Osteoblast (primary cell): ENCODE measurements at regions not wholly inside any gene's neighbourhood (a gene's known extent, or its start where the extent isn't known, plus 50 kb on each side); places are given as distances from the start of the nearest gene placed in this dataset.

Experiments
- DNase-seq: peaks from one replicate; pipeline ENCODE4 v3.0.0; 2011; ENCODE audit warnings: low spot score, mixed read lengths; ENCODE audit not compliant: insufficient read length; ENCODE audit errors: missing footprints
- H2AFZ ChIP-seq: 2 replicates; pipeline ENCODE4 v1.6.0; 2011; ENCODE audit warnings: mild to moderate bottlenecking, low read length
- H3K27ac ChIP-seq: 2 replicates; pipeline ENCODE4 v1.5.1; 2011; ENCODE audit warnings: mild to moderate bottlenecking, low read depth, low read length, moderate library complexity
- H3K27me3 ChIP-seq: 2 replicates; pipeline ENCODE4 v1.6.0; 2012; ENCODE audit warnings: mild to moderate bottlenecking, control low read depth, inconsistent platforms, low read length, moderate library complexity; ENCODE audit not compliant: insufficient read depth
- H3K36me3 ChIP-seq: 2 replicates; pipeline ENCODE4 v1.5.1; 2011; ENCODE audit warnings: mild to moderate bottlenecking, low read length, control low read depth, moderate library complexity; ENCODE audit not compliant: insufficient read depth
- H3K4me1 ChIP-seq: 2 replicates; pipeline ENCODE4 v1.5.1; 2011; ENCODE audit warnings: mild to moderate bottlenecking, low read length, control low read depth, moderate library complexity; ENCODE audit not compliant: insufficient read depth
- H3K4me2 ChIP-seq: 2 replicates; pipeline ENCODE4 v1.6.0; 2011; ENCODE audit warnings: mild to moderate bottlenecking, low read length; ENCODE audit not compliant: insufficient read depth
- H3K4me3 ChIP-seq: fragments of 200-600 bp; sonication (generic); 3 replicates; pipeline ENCODE4 v1.5.1; 2012; ENCODE audit warnings: mild to moderate bottlenecking, low read length, inconsistent platforms; ENCODE audit not compliant: insufficient read depth
- H3K79me2 ChIP-seq: 2 replicates; pipeline ENCODE4 v1.6.0; 2012; ENCODE audit warnings: mild to moderate bottlenecking, low read length, control low read depth, inconsistent platforms; ENCODE audit not compliant: insufficient read depth
- H3K9me3 ChIP-seq: 2 replicates; pipeline ENCODE4 v1.5.1; 2011; ENCODE audit warnings: low read depth, low read length, control low read depth
- H4K20me1 ChIP-seq: 2 replicates; pipeline ENCODE4 v1.6.0; 2012; ENCODE audit warnings: mild to moderate bottlenecking, low read length, control low read depth; ENCODE audit not compliant: insufficient read depth
- TF ChIP-seq, protein P1 (sequence below): IDR thresholded peaks from 2 replicates; pipeline ENCODE4 v1.5.1; 2011; ENCODE audit warnings: mild to moderate bottlenecking, low read depth, low read length, moderate library complexity; ENCODE audit errors: extremely low read depth

DNA sequence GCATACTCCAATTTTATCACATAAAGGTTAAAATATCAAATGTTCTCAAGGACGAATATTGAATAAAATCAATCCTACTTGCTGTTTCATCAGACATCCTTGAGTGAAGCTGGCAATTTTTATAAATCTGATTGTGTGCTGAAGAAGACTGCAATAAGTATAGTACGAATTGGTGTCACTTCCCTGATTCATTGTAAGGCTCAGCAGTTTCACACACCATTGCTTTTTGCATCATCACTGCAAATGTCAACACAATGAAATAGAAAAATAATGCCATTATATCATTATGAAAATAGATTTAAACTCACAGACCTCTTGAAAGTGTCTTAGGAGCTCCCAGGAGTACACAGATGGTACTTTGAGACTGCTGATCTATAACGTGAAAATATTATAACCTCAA, 172.5 kb downstream of the ANKRD50 start:
- Histone ChIP-seq H3K27me3 (no peaks in the 10 kb centered on the region), H3K9me3 (no peaks in the 10 kb centered on the region), H3K27ac (no peak overlapping the region), H3K4me2 (no peak overlapping the region), H4K20me1 (no peaks in the 10 kb centered on the region), H3K4me1 (no peaks in the 10 kb centered on the region), H3K36me3 (no peaks in the 10 kb centered on the region), H3K79me2 (no peaks in the 10 kb centered on the region), H3K4me3 (no peak overlapping the region), H2AFZ (no peak overlapping the region)
- no peak for DNase-seq
- TF ChIP-seq, protein P1, sequence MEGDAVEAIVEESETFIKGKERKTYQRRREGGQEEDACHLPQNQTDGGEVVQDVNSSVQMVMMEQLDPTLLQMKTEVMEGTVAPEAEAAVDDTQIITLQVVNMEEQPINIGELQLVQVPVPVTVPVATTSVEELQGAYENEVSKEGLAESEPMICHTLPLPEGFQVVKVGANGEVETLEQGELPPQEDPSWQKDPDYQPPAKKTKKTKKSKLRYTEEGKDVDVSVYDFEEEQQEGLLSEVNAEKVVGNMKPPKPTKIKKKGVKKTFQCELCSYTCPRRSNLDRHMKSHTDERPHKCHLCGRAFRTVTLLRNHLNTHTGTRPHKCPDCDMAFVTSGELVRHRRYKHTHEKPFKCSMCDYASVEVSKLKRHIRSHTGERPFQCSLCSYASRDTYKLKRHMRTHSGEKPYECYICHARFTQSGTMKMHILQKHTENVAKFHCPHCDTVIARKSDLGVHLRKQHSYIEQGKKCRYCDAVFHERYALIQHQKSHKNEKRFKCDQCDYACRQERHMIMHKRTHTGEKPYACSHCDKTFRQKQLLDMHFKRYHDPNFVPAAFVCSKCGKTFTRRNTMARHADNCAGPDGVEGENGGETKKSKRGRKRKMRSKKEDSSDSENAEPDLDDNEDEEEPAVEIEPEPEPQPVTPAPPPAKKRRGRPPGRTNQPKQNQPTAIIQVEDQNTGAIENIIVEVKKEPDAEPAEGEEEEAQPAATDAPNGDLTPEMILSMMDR, result no peak

DNA sequence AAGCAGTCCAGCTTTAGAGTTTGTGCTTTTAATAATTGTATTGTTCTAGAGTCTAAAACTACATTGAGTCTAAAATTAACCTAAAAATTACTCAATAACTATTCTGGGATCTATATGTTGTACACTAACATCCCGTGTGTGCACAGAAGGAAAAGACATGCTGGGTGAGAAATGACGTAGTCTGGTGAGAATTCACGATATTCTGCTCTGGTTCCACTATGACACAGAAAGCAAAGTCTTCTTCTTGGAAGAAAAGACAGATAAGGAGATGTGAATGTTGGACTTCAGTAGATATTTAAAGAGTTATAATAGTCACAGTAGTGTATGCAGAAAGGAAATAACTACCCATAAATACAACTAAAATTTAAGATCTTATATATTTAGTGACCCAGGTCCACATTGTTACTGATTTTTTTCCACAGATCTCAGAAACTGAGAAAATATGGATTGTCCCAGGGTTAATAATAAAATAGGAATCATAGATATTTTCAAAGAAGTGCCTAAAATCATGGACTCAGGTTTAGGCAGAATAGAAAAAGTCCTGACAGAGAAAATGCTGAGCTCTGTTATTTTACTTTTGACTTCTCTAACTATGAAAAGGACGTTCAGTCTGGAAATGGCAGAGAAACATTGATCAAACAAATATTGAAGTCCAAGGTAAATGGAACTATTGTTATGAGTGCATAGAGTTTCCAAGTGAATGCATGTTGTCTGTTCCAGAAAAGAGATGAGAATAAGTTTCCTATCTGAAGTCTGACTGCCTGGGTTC, 170.7 kb downstream of the ANKRD50 start:
- DNase-seq, result no peak
- Histone ChIP-seq H3K36me3 (no peaks in the 10 kb centered on the region), H4K20me1 (no peaks in the 10 kb centered on the region), H3K27me3 (no peaks in the 10 kb centered on the region), H2AFZ (no peak overlapping the region), H3K4me1 (no peaks in the 10 kb centered on the region), H3K4me2 (no peak overlapping the region), H3K9me3 (no peaks in the 10 kb centered on the region), H3K27ac (no peak overlapping the region), H3K4me3 (no peak overlapping the region), H3K79me2 (no peaks in the 10 kb centered on the region)
- TF ChIP-seq, protein P1, result no peak

GRCh38 chr4:124555959-124556358, 156.6 kb downstream of the ANKRD50 start:
- no peaks in the 10 kb centered on the region for H3K4me1 ChIP-seq
- H3K4me2 ChIP-seq, result no peak overlapping the region
- H4K20me1 ChIP-seq, result no peaks in the 10 kb centered on the region
- no peak overlapping the region for H3K4me3 ChIP-seq
- H3K79me2 ChIP-seq, result no peaks in the 10 kb centered on the region
- no peak overlapping the region for H2AFZ ChIP-seq
- no peaks in the 10 kb centered on the region for H3K27me3 ChIP-seq
- no peaks in the 10 kb centered on the region for H3K36me3 ChIP-seq
- H3K9me3 ChIP-seq, result no peaks in the 10 kb centered on the region
- no peak overlapping the region for H3K27ac ChIP-seq
- TF ChIP-seq, protein P1, result no peak
- no peak for DNase-seq

- Histone ChIP-seq H3K9me3 (no peaks in the 10 kb centered on the region), H4K20me1 (no peaks in the 10 kb centered on the region), H3K4me2 (no peak overlapping the region), H3K4me3 (no peak overlapping the region), H3K79me2 (no peaks in the 10 kb centered on the region), H3K27ac (no peak overlapping the region), H3K36me3 (no peaks in the 10 kb centered on the region), H2AFZ (no peak overlapping the region), H3K4me1 (no peaks in the 10 kb centered on the region), H3K27me3 (no peaks in the 10 kb centered on the region)
- TF ChIP-seq, protein P1, result no peak
- DNase-seq, result no peak
These were observed 148.4 kb downstream of the ANKRD50 start for GRCh38 chr4:124564121-124564520.
